ENCODE measurements at regions not wholly inside any gene's neighbourhood (a gene's known extent, or its start where the extent isn't known, plus 50 kb on each side); places are given as distances from the start of the nearest gene placed in this dataset.
"Not testable (repeated sequence)": the region's sequence is repeated elsewhere in the genome, so short reads cannot be mapped to it uniquely, and the experiment has no call there.

DNA sequence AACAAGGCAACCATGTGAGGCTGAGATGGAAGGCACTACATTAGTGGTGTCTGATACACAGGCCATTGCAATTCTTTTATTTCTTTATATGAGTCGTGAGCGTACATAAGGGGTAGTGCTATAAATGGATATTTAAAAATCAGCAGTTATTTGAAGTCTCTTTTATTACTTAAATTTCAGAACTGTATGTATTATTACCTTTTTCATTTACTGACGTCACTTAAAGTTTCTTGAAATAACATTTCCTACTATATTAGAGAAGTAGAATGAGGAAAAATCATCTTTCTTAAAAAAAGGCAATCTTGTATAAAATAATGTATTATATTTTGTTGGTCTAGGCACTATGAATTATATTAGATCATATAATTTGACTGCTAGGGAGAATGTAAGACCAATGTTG, 280.9 kb upstream of the CYLC2 start:
- FAIRE-seq, result no peak

DNA sequence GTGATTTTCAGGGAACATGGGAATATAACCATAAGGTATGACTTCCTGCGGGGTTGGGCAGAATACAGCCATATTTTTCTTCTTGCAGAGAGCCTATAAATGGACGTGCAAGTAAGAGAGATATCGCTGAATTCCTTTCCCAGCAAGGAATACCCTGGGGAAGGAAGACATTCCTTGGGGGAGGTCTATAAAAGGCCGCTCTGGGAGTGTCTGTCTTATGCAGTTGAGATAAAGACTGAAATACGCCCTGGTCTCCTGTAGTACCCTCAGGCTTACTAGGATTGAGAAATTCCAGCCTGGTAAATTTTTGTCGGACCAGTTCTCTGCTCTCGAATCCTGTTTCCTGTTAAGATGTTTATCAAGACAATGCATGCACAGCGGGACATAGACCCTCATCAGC, 282.2 kb upstream of the CYLC2 start:
- FAIRE-seq, result not testable (repeated sequence)

DNA sequence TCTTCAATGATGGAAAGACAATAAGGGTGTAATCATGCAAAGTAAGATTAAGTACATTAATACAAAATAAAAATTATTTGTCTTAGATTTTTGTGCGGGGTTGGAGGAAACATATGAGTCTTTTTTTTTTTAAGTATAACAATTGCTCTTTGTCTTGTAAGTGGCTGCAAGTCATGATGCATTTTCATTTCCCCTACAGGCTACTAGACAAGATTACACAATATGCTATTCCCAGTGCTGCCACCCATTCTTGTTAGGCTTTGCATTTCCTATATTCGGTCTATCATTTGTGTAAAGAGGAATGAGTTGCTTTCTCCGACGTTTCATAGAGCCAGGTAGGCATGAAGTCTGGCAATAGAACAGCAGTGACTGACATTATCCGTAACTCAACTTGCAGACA, 294.2 kb upstream of the CYLC2 start:
- FAIRE-seq, result no peak

DNA sequence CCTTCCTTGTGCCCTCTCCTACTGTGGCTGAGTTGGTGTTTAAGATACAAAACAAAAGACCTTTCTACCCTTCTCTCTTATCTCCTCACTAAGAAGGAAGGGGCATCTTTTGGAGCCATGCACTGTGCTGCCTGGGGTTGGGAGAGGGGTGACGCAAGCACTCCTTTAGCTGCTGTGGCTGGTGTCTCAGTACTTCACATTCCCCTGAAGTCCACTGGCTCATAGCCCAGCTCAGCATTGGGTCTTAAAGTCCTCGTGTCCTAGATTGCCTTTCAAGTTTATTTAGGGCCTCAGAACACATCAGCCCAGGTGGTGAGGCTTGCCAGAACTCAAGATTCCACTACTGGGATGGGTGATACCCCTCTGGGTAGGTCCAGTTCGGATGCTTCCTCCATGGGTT, 325.9 kb upstream of the CYLC2 start:
- no peak for FAIRE-seq

DNA sequence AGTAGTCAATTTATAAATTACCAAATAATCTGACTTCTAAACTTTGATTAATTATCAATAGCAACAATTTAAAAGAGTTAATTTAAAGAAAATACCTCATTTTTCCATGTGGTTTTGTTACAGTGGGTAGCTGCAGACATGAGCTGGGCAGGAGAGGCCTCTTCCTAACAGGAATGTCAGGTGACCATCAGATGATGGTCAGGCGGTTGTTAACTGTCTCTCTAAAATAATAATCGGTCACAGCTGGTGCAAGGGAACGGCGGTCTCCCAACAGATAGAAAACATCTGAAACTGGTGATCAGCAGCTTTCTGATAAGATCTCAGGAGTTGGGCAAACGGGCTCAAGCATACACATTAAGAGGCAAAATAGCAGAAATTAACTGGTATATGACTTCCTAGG, 342.7 kb upstream of the CYLC2 start:
- no peak for FAIRE-seq

DNA sequence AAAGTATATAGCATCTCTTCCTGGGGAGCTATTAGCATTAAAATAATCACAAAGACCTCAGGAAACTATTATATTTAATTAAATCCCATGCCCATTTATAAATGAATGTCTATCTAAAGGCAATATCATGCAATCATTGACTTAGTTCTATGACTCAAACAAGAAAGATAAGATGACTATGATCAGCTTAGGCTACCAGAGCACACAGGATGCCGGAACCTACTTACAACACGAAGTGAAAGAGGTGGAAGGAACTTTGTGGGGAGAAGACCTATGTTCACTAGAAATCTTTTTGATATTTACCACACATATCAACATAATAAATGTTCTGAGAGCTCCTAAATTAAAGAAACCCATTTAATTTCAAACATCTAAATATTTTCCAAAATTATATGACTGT, 344.2 kb upstream of the CYLC2 start:
- FAIRE-seq, result no peak

DNA sequence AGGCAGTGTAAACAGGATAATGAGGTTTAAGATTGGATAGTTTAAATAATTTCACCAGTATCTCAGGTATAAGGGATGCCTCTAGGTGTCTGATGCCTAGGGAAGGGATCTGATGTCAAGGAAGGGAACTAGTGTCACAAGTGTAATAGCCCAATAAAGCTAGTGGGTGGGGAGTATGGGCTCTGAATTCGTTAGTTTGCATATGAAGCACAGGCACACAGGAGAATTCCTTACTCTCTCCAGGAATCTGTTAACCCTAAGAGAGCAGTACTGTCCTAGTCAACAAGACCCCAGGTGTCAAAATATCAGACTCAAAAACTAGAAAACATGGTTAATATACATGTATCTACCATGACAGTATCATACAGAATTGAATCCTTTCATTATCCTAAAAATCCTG, 352.5 kb upstream of the CYLC2 start:
- no peak for FAIRE-seq

DNA sequence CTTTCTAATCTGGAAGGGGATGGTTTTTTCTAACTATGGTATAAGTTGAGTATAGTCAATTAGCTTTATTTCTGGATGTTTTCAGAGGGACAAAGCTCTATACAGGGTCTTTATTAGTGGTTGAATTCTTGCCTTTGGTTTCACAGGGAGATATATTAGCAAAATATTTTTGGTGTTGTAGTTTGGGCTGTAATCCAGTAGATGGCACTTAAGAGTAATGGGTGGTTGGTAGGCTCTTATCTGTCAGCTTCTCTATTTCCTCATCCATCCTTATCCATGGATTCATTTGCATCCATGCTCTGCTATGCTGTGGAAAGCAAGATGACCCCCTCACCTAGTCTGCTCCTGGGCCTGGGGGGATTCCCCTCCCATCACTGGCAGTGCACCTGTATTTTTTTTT, 363.6 kb upstream of the CYLC2 start:
- FAIRE-seq, result no peak

DNA sequence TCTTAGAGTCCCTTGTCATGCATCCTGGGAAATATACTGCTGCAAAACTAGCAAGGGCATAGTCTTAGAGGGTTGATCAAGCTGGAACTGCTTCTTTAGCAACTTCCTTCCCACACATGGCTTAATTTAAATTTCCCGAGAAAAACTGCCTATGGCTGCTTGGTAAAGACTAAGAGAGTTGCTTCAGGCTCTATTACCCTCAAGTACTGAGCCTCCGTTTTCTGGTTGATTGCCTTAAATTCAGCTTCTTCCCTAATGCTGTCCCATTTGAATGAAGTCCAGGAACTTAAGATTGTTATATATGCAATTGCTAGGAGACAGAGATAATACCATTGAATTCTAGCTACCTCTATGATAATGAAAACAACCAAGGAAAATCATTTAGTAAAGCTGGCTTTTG, 385.7 kb upstream of the CYLC2 start:
- FAIRE-seq, result no peak

DNA sequence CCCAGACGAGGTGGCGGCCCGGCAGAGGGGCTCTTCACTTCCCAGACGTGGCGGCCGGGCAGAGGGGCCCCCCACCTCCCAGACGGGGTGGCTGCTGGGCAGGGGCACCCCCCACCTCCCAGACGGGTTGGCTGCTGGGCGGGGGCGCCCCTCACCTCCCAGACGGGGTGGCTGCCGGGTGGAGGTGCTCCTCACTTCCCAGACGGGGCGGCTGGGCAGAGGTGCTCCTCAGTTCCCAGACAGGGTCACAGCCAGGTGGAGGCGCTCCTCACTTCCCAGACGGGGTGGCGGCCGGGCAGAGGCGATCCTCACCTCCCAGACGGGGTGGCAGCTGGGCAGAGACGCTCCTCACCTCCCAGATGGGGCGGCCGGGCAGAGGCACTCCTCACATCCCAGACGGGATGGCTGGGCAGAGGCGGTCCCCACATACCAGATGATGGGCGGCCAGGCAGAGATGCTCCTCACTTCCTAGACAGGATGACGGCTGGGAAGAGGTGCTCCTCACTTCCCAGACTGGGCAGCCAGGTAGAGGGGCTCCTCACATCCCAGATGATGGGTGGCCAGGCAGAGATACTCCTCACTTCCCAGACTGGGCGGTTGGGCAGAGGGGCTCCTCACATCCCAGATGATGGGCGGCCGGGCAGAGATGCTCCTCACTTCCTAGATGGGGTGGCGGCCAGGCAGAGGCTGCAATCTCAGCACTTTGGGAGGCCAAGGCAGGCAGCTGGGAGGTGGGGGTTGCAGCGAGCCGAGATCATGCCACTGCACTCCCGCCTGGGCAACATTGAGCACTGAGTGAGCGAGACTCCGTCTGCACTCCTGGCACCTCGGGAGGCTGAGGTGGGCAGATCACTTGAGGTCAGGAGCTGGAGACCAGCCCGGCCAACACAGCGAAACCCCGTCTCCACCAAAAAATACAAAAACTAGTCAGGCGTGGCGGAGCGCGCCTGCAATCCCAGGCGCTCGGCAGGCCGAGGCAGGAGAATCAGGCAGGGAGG, 391.6 kb upstream of the CYLC2 start:
- not testable (repeated sequence) for FAIRE-seq

DNA sequence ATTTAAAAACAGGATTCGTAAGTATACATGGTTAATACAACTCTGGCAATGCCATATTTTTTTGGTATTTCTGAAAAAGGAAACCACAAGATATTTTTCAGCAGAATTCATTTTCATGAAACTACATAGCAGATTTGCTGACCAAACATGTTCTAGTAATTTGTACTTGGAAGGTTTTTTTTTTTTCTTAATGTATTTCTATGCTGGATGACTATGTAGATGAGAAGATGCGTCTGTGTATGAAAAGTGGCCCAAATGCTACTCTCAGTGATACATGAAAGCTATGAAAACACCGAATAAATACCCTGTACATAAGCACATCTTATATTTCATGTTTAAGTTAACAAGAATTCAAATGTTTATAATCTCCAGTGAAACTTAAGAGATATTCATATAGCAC, 400.9 kb upstream of the CYLC2 start:
- FAIRE-seq, result no peak

DNA sequence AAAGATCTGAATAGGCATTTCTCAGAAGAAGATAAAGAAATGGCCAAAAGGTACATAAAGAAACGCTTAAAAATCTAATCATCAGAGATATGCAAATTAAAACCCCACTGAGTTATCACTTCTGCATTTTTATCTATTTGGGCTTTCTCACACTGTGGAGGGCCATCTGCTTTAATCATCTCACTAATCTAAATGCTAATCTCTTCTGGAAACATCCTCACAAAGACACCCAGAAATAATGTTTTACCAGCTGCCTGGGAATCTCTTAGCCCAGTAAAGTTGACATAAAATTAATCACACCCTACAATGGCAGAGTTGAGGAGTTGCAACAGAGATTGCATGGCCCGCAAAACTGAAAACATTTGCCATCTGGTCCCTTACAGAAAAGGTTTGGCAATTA, 407.9 kb upstream of the CYLC2 start:
- no peak for FAIRE-seq

DNA sequence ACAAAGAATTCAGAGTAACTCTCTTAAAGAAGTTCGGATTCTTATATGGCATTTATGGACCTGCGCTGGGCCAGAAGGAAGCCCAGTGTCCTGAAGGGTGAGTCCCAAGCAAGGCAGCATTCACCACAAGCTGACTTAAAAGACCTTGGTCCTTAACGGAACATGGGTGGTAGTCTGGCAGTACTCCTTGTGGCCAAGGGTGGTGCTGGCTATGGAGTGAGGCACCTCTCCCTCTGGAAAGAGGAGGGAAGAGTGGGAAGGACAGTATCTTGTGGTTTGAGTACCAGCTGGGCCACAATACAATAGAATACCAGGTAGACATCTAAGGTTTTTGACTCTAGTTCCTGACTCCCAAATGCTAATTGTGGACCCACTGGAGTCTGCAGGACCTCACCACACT, 425.7 kb upstream of the CYLC2 start:
- FAIRE-seq, result no peak

DNA sequence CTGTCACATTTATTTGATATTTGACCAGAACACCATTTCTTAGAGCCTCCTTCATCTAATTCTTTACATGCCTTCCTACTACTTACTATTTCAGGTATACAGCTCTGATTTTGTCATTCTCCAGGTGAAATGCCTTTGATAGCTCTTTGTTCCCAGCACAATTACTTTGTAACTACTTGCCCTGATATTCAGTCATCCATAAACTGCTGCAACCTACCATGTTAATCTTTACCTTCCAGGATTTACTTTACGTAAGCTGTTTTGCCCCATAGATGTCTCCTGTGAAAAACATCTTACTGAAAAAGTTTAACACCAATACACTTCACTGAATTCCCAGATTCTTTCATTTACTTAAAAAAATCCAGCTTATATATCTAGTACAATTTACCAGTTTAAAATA, 443.8 kb upstream of the CYLC2 start:
- no peak for FAIRE-seq

DNA sequence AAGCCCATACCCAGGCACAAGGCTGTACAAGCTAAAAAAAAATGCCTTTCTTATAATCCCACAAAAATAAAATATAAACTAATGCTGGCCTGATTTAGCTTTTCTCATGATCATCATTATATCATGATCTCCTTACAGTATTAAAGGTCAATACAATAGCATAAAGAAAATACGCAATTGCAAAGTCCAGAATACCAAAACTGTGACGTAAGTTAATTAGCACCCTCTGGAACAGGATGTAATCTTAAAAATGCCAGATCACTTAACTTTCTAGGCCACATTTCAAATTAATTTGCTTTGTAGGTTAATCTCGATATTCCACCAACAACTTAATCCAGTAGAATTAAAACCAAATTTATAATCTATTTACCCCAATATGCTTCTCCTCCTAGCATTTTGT, 444.2 kb upstream of the CYLC2 start:
- no peak for FAIRE-seq

DNA sequence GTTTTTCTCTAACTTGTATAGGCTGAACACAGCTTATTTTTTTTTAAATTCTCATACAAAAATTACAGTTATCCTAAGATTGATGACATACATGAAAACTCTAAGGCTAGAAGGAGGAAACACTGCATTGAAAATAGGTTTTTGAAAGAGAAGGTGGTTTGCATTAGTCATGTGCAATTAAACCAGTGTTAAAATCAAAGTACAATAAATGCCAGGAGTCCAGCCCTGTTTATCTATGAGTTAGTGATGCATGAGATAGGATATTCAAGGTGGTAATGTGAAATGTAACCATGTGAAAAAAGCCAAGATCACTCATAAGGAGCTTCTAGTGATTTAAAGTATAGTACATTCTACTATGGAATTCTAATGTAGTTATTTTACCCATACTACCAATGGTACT, 444.9 kb upstream of the CYLC2 start:
- FAIRE-seq, result no peak

DNA sequence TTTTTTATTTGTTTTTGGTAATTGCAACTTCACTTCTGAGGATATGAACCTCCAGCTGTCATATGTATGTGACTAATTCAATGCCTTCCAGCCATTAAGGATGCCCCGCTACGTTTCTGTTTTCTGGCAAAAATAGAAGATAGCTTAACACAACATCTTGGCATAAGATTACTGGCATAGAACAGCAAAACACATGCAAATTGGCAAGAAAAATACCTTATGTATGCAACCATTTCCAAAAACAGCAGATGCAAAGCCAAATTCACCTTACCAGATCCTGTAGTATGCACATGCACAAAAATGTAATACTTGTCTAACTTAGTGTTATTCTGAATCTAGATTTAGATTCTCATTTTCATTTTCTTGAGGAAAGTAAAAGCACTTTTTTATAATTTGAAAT, 461.1 kb upstream of the CYLC2 start:
- no peak for FAIRE-seq

DNA sequence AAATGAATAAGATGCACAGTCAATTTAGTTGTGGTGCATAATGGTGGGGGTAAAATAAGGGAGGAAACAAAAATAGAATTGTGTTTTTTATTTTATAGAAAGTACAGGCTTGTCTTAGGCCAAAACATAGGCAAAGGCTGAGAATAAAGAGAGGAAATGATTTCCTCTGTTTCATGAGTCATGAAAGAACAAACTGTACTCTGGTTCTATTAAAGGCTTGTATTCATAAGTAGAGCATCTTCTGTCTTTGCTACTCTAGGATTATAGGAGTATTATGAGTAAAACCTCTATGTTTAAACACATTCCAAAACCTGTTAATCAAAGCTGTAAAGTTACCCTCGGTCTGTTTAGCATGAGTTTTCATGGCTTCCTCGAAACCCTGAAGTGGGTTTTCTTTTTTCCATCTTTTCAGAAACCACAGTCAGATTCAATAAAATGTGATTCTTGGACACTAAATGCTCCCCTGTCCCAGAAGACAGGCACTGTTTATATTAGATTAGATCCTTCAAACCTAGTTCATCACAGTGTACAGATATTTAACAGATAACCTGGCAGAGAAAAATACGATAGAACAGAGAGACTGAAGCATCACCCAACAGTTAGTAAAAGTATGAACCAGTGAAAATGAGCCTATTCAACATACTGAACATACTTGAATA, 473.9 kb upstream of the CYLC2 start:
- no peak for FAIRE-seq

DNA sequence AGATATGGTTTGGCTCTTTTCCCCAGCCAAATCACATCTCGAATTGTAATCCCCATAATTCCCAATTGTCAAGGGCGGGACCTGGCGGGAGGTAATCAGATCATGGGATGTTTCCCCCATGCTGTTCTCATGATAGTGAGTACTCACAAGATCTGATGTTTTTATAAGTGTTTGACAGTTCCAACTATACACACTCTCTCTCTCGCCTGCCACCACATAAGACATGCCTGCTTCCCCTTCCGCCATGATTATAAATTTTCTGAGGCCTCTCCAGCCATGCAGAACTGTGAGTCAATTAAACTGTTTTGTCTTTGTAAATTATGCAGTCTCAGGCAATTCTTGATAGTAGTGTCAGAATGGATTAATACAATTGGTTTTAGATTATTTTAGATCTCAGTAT, 475.7 kb upstream of the CYLC2 start:
- no peak for FAIRE-seq

DNA sequence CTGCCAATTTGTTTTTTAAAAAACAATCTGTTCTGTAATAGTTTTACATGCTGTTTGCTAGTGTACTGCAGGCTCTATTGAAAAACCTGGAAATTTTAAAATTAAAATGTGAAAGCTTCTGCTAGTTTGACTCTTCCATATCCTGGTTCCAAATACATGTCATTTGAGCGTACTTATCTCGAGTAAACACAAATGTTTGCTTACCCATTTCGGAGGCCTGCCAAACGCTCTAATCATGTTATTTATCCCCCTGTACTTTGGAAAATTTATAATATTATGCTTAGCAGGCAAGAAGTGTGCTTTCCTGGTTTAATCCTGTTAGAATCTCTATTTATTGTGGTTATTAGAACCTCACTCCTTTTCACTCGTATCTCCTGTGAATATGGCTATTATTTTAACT, 476.8 kb upstream of the CYLC2 start:
- no peak for FAIRE-seq

DNA sequence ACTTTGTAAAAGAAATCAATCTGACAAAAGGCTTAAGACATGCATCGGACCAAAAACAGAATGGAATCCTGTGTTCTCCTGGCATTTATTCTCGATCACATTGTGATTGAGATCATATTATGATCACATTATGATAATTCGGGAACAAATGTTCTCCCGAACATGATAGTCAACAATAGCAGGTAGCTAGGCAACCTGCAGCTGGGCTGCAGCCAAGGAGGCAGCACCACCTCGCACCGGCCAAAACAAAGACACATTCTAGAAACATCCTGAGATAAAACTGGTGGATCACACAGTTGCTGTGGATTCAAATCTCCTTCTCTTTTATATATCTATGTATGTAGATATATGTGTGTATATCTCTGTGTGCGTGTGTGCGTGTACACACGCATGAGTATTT, 480.6 kb upstream of the CYLC2 start:
- FAIRE-seq, result no peak

DNA sequence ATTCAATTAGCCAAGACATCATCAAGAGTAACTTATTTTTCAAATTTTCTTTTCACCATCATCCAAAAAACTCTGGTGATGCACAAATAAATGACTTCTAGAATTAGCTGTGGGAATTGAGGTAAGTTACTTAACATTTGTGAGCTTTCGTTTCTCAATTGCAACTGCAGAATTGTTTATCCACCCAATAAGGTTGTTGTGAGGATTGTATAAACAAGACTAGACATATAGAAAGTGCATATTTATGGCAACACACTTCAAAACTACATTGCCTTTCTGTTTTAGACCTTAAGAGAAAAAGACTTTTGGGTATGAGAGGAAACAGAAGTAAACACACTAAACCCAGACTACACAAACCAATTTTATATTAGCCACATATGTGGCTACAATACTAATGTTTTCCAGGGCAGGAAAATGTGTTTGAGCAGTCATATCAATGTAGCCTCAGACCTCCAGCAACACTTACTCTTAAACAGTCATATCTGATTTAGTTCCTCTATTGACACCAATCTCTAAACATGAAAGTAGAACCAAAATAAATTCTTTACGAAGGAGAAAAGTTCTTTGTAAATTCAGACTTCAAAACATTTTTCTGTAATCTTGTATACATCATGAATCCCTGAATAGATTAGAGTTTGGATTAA, 488.0 kb upstream of the CYLC2 start:
- FAIRE-seq, result no peak

DNA sequence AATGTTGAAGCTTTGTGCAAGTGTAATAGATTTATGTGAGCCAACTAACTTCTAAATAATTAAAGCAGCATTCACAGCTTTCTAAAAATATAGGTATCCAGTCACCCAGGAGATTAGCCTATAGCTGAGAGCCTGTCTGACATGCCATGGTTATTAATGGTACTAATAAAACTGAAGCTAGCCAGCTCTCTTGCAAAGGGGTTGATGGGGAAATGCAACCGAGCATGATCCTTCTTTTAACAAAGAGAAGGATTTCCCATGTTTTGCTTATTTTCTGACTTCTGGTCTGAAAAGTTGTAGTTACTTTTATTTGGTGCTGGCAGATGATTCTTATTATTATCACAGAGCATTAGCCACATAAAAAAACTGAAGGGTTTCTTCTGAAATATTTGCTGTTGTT, 488.7 kb upstream of the CYLC2 start:
- FAIRE-seq, result no peak

DNA sequence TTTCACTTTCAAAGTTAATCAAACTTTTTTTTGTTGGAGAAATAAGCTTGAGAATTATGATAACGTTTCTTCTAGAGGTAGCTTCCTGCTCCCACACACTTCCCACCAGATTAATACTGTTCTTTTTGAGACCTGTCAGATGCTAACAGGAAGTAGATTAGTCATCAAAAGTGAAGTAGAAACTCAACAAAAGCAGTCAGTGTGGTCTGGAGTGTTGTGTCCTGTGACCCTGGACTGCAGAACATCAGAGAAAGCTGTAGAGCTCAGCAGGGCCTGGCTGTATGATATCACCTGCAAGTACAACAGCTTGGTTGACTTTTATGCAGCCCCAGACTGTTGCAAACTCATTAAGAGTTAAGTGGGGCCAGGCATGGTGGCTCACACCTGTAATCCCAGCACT, 495.7 kb upstream of the CYLC2 start:
- no peak for FAIRE-seq

Measured in colon (tissue), 2 donors.